Activated naive CD4-positive, alpha-beta T cell treated with anti-CD3 and anti-CD28 coated beads for 36 hours (primary cell): ENCODE measurements at regions not wholly inside any gene's neighbourhood (a gene's known extent, or its start where the extent isn't known, plus 50 kb on each side); places are given as distances from the start of the nearest gene placed in this dataset.

Experiments
- CTCF ChIA-PET: fragments of 350-600 bp; sonication (Branson Sonifier 250); formaldehyde crosslinking; loops from one replicate; lab custom pipeline; 2021; ENCODE audit warnings: antibody characterized with exemption; lab: Charles Lee
- DNase-seq: peaks from one replicate; pipeline ENCODE4 v3.0.0-alpha.2; 2020
- H3K27ac Mint-ChIP-seq: one replicate; pipeline ENCODE4 v1.8.0; 2021; ENCODE audit warnings: mild to moderate bottlenecking, mixed read lengths
- H3K27me3 Mint-ChIP-seq: one replicate; pipeline ENCODE4 v1.8.0; 2021; ENCODE audit warnings: low read depth, mixed read lengths
- H3K36me3 Mint-ChIP-seq: one replicate; pipeline ENCODE4 v1.8.0; 2021; ENCODE audit warnings: low read depth, mixed read lengths
- H3K4me1 Mint-ChIP-seq: one replicate; pipeline ENCODE4 v1.8.0; 2021; ENCODE audit warnings: low read depth, mixed read lengths
- H3K4me3 Mint-ChIP-seq: one replicate; pipeline ENCODE4 v1.8.0; 2021; ENCODE audit warnings: mild to moderate bottlenecking, moderate library complexity, mixed read lengths
- H3K9me3 Mint-ChIP-seq: one replicate; pipeline ENCODE4 v1.8.0; 2021; ENCODE audit warnings: mixed read lengths
- intact Hi-C: fragments of 100-400 bp; cut with micrococcal nuclease; formaldehyde crosslinking; loops from one replicate; pipeline ENCODE4 v1.15.1; 2023

GRCh38 chrX:80317646-80318045 is 102.6 kb upstream of the TENT5D start:
- Mint-ChIP-seq H3K27ac (no peak overlapping the region), H3K9me3 (peaks cover 5% of the 10 kb centered on the region), H3K27me3 (no peaks in the 10 kb centered on the region), H3K4me1 (no peaks in the 10 kb centered on the region), H3K36me3 (no peaks in the 10 kb centered on the region), H3K4me3 (no peak overlapping the region)
- DNase-seq = no peak
- intact Hi-C loops = no loop called here
- CTCF ChIA-PET = no interaction called here

GRCh38 chrX:80331285-80331684 is 89.0 kb upstream of the TENT5D start:
- DNase-seq = no peak
- no peaks in the 10 kb centered on the region for H3K4me1 Mint-ChIP-seq
- H3K9me3 Mint-ChIP-seq = no peaks in the 10 kb centered on the region
- CTCF ChIA-PET = no interaction called here
- no peaks in the 10 kb centered on the region for H3K36me3 Mint-ChIP-seq
- intact Hi-C loops = no loop called here
- no peak overlapping the region for H3K4me3 Mint-ChIP-seq
- no peaks in the 10 kb centered on the region for H3K27me3 Mint-ChIP-seq
- H3K27ac Mint-ChIP-seq = no peak overlapping the region

GRCh38 chrX:80334583-80334982 is 85.7 kb upstream of the TENT5D start:
- H3K9me3 Mint-ChIP-seq = no peaks in the 10 kb centered on the region
- no peak overlapping the region for H3K27ac Mint-ChIP-seq
- H3K4me3 Mint-ChIP-seq = no peak overlapping the region
- intact Hi-C loops = no loop called here
- CTCF ChIA-PET = no interaction called here
- no peaks in the 10 kb centered on the region for H3K27me3 Mint-ChIP-seq
- DNase-seq = no peak
- H3K4me1 Mint-ChIP-seq = no peaks in the 10 kb centered on the region
- H3K36me3 Mint-ChIP-seq = no peaks in the 10 kb centered on the region

- Mint-ChIP-seq H3K27me3 (no peaks in the 10 kb centered on the region), H3K4me3 (no peak overlapping the region), H3K4me1 (no peaks in the 10 kb centered on the region), H3K27ac (no peak overlapping the region), H3K36me3 (no peaks in the 10 kb centered on the region), H3K9me3 (no peaks in the 10 kb centered on the region)
- intact Hi-C loops = no loop called here
- peak; percentile 5 for DNase-seq
- CTCF ChIA-PET = no interaction called here
These were observed 85.0 kb upstream of the TENT5D start for GRCh38 chrX:80335062-80335830.

- Mint-ChIP-seq H3K9me3 (peaks cover 3% of the 10 kb centered on the region), H3K27me3 (no peaks in the 10 kb centered on the region), H3K4me3 (no peak overlapping the region), H3K36me3 (no peaks in the 10 kb centered on the region), H3K27ac (no peak overlapping the region), H3K4me1 (no peaks in the 10 kb centered on the region)
- DNase-seq = no peak
- intact Hi-C loops = no loop called here
- CTCF ChIA-PET = no interaction called here
These were observed 65.2 kb upstream of the TENT5D start for GRCh38 chrX:80354966-80355465.
